C1 segment of cervical spinal cord (tissue), 14 donors: ENCODE measurements at regions not wholly inside any gene's neighbourhood (a gene's known extent, or its start where the extent isn't known, plus 50 kb on each side); places are given as distances from the start of the nearest gene placed in this dataset.
"Not testable (repeated sequence)": the region's sequence is repeated elsewhere in the genome, so short reads cannot be mapped to it uniquely, and the experiment has no call there.

Experiments used
- DNase-seq, 14 donors: peaks; one replicate each; lab custom pipeline; 2025; lab: John Stamatoyannopoulos, UW

DNA sequence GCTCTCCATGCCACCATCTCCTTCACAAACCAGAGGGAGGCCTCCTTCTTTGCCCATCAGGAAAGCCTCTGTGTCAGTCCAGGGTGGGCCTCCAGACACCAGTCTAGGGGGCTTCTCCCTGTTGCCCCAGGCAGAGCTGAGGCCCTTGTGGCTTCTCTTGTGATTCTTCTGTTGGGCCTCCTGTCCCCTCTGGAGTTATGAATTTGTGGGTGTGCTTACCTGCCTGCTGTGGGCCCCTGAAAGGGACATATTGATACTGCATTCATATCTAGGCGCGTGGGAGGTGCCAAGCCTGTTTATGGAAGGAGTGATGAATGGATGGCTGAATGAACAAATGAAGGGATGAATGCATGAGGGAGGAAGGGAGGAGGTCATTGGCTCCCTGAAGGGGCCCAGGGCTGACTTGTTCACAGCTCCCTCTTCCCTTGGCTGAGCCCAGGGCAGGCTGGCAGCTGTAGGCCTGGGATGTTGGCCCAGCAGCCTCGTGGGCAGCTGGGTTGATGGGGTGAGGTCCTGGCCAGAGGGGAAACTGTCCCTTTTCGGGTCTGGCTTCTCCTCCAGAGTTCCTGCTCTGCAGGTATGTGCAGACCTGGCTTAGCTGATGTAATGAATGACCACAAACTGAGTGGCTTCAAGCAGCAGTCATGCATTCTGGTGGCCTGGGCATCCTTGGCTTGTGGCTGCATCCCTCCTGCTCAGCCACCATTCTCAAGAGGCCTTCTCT is 195.4 kb downstream of the GOLGA6L6 start:
- DNase-seq = no peak

DNA sequence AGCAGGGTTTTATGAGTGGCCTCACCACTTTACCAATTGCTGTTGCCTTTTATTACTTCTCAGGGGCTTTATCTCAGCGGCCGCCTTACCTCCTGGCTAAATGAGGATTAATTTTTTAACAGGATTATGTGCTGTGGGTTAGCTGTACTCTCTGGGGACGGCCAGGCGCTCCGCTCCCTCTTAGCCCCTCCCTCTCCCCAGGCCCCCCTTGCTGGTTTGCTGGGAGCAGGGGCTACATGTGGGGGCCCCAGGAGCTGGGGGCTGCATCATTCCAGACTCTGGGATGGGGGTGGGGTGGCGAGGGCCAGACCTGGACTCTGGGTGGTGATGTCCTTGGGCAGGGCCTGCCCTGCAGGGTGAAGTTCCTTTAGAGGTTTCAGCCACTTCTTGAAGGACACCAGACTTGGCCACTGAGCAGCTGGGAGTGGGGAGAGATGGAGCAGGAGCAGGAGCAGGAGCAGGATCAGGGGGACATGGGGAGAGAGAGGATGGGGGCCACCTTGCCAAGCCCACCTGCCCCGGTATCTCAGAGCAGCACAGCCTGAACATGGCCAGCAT is 196.1 kb downstream of the GOLGA6L6 start:
- DNase-seq = no peak

DNA sequence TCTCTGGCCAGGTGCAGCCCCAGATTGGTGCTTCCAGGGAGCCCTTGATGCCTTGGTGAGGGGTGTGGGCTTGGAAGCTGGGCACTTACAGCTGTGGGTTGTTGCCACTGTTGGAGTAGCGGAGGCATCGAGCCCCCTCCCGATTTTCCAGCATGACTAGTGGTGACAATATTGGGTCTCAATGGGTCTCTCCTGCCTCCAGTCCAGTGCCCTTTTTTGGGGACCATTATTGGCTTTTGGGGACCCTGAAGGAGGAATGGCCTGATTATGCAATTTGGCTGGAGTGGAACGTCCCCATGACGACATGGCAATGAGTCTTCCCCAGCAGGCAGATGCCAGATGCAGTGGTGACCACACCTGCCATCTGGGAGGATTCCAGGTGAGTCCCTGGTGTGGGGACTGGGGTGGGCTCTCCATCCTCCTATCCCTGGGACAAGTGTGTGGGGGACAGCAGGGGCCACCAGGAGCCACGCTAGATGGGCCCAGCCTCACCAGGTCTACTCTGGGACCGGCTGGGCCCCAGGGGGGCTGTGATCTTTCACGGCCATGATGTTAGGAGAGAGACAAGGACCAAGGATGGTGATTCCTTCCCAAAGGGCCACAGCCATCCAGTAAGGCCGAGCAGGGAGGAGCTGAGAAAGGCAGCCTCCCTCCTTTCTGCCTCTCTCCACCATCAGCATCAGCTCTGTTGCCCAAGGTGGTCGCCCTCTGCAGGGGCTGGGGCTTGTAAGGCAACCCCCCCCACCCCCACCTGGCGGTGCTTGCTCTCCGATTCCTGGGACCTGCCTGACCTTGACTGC is 196.8 kb downstream of the GOLGA6L6 start:
- no peak for DNase-seq

DNA sequence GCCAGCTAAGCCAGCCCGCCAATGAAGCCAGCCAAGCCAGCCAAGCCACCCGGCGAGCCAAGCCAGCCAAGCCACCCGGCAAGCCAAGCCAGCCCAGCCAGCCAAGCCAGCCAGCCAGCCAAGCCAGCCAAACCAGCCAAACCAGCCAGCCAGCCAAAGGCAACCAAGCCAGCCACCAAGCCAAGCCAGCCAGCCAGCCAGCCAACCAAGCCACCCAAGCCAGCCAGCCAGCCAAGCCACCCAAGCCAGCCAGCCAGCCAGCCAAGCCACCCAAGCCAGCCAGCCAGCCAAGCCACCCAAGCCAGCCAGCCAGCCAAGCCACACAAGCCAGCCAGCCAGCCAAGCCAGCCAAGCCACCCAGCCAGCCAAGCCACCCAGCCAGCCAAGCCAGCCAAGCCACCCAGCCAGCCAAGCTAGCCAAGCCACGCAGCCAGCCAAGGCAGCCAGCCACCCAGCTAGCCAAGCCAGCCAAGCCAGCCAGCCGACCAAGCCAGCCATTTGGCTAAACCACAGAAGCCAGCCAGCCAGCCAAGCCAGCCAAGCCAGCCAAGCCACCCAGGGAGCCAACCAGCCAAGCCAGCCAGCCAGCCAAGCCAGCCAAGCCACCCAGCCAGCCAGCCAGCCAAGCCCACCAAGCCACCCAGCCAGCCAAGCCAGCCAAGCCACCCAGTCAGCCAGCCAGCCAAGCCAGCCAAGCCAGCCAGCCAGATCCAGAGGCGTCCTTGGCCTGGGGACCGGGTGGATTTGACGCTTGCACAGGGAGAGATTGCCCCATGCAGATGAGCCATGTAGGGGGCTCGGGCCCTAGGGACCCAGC is 198.0 kb downstream of the GOLGA6L6 start:
- not testable (repeated sequence) for DNase-seq

DNA sequence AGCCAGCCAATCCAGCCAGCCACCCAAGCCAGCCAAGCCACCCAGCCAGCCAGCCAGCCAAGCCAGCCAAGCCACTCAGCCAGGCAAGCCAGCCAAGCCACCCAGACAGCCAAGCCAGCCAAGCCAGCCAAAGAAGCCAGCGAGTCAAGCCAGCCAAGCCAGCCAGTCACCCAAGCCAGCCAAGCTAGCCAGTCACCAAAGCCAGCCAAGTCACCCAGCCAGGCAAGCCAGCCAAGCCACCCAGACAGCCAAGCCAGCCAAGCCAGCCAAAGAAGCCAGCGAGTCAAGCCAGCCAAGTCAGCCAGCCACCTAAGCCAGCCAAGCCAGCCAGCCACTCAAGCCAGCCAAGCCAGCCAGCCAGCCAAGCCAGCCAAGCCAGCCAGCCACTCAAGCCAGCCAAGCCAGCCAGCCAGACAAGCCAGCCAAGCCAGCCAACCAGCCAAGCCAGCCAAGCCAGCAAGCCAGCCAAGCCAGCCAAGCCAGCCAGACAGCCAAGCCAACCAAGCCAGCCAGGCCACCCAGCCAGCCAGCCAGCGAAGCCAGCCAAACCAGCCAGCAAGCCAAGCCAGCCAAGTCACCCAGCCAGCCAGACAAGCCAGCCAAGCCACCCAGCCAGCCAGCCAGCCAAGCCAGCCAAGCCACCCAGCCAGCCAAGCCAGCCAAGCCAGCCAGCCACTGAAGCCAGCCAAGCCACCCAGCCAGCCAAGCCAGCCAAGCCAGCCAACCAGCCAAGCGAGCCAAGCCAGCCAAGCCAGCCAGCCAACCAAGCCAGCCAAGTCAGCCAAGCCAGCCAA is 198.8 kb downstream of the GOLGA6L6 start:
- DNase-seq = not testable (repeated sequence)

DNA sequence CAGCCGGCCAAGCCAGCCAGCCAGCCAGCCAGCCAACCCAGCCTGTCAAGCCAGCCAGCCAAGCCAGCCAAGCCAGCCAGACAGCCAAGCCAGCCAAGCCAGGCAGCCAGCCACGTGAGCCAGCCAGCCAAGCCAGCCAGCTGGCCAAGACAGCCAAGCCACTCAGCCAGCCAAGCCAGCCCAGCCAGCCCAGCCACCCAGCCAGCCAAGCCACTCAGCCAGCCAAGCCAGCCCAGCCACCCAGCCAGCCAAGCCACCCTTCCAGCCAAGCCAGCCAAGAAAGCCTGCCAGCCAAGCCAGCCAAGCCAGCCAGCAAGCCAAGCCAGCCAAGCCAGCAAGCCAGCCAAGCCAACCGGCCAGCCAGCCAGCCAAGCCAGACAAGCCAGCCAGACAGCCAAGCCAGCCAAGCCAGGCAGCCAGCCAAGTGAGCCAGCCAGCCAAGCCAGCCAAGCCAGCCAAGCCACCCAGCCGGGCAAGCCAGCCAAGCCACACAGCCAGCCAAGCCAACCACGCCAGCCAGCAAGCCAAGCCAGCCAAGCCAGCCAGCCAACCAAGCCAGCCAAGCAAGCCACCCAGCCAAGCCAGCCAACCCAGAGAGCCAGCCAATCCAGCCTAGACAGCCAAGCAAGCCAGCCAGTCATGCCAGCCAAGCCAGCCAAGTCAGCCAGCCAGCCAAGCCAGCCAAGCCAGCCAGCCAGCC is 199.5 kb downstream of the GOLGA6L6 start:
- no peak for DNase-seq

DNA sequence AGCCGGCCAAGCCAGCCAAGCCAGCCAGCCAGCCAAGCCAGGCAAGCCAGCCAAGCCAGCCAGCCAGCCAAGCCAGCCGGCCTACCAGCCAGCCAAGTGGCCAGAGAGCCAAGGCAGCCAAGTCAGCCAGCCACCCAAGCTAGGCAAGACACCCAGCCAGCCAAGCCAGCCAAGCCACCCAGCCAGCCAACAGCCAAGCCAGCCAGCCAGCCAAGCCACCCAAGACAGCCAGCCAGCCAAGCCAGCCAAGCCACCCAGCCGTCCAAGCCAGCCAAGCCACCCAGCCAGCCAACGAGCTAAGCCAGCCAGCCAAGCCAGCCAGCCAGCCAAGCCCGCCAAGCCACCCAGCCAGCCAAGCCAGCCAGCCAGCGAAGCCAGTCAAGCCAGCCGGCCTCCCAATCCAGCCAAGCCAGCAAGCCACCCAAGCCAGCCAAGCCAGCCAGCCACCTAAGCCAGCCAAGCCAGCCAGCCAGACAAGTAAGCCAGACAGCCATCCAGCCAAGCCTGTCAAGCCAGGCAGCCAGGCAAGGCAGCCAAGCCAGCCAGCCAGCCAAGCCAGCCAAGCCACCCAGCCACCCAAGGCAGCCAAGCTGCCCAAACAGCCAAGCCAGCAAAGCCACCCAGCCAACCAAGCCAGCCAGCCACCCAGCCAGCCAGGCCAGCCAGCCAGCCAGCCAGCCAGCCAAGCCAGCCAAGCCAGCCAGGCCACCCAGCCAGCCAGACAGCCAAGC is 200.5 kb downstream of the GOLGA6L6 start:
- no peak for DNase-seq

DNA sequence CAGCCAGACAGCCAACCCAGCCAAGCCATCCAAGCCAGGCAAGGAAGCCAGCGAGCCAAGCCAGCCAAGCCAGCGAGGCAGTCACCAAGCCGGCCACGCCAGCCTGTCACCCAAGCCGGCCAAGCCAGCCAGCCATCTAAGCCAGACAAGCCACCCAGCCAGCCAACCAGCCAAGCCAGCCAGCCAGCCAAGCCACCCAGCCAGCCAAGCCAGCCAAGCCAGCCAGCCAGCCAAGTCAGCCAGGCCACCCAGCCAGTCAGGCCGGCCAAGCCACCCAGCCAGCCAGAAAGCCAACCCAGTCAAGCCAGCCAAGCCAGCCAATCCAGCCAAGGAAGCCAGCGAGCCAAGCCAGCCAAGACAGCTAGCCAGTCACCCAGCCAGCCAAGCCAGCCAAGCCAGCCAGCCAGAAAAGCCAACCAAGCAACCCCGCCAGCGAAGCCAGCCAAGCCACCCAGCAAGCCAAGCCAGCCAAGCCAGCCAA is 201.2 kb downstream of the GOLGA6L6 start:
- no peak for DNase-seq

DNA sequence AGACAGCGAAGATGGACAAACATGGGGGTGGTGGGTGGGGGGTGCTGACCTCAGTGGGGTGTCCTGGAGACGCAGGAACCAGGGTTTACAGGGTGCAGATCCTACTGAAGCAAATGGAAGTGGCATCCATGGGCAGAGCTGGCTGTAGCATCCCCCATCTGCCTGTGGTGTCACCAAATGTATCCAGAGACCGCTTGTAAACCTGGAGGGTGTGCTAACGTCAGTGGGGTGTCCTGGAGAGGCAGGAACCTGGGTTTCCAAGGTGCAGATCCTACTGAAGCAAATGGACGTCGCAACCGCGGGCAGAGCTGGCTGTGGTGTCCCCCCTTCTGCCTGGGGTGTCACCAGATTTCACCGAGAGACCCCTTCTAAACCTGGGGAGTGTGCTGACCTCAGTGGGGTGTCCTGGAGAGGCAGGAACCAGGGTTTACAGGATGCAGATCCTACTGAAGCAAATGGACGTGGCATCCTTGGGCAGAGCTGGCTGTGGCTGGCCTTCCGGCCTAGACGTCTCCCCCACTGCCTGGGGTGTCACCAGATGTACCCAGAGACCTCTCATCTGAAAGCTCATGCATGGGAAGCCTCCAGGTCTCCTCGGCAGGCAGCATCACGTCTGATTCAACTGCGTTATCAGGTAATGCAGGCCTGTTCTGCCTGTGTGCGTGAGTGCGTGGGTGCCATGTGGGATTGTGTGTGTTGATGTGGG is 202.4 kb downstream of the GOLGA6L6 start:
- not testable (repeated sequence) for DNase-seq

DNA sequence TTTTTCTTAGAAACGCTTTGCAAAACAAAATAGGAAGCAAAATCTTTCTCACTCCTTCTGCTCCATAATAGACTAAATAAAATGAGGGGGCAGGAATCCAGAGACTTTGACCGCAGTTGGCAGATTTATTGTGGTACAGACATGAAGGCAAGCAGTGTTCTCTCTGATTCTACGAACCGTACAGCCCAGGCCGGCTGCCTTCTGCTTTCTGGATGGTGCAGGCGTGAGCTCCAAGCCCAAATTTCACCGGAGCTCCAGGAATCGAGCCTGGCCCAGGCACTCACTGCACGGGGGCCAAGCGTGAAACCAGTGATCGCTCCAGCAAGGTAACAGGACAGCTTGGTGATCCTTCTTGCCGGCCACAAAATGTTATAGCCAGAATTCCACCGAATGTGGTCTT is 202.9 kb downstream of the GOLGA6L6 start:
- DNase-seq = not testable (repeated sequence)

DNA sequence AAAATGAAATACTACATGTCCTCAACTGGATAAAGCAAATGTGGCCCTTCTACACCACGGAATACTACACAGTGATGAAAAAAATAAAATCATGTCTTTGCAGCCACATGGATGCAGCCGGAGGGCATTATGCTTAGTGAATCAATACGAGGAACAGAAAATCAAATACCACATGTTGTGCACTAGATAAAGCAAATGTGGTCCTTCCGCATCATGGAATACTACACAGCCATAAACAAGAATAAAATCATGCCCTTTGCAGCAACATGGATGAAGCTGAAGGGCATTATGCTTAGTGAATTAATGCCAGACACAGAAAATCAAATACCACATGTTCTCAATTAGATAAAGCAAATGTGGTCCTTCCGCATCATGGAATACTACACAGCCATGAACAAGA is 204.4 kb downstream of the GOLGA6L6 start:
- not testable (repeated sequence) for DNase-seq

DNA sequence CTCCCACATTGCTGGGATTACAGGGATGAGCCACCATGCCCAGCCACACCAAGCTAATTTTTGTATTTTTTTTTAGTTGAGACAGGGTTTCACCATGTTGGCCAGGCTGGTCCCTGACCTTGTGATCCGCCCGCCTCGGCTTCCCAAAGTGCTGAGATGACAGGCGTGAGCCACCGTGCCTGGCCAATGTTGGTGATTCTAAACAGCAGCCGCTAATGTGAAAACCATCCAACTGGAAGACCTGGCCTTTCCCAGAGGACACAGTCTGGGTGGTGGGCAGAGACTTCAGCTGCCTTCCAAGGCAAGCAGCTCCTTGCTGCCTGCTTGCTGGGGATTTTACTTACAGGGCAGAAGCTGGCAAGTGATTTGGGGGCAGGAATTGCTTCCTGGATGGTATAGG is 207.1 kb downstream of the GOLGA6L6 start:
- DNase-seq = not testable (repeated sequence)

DNA sequence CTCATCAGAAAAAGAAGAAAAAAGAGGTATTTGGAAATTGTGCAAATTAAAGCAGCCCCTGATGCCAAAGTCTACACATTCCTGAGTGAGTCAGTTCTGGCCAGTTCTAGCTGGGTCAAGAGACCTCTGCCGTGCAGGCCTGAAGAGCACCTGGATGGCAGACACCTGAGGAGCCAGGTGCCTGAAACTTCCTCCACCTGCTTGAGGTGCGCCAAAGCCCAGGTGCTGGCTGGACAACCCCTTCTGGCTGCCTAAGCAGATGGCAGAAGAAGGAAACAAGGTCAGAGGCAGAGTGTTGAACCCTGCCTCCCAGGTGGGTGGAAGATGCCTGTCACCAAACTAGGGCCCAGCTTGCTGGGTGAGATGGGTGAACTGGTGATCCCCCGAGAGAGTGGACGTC is 215.8 kb downstream of the GOLGA6L6 start:
- not testable (repeated sequence) for DNase-seq

DNA sequence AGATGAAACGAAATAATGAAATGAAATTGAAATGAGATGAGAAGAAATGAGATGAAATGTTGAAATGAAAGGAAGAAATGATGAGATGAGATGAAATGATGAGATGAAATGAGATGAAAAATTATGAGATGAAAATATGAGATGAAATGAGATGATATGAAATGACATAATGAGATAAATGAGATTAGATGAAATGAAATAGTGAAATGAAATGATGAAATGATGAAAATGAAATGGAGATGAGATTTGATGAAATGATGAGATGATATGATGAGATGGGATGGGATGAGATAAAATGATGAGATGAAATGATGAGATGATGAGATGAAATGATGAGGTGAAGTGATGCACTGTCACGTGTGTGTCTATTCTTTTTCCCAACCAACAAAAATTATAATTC is 224.5 kb downstream of the GOLGA6L6 start:
- DNase-seq = not testable (repeated sequence)

DNA sequence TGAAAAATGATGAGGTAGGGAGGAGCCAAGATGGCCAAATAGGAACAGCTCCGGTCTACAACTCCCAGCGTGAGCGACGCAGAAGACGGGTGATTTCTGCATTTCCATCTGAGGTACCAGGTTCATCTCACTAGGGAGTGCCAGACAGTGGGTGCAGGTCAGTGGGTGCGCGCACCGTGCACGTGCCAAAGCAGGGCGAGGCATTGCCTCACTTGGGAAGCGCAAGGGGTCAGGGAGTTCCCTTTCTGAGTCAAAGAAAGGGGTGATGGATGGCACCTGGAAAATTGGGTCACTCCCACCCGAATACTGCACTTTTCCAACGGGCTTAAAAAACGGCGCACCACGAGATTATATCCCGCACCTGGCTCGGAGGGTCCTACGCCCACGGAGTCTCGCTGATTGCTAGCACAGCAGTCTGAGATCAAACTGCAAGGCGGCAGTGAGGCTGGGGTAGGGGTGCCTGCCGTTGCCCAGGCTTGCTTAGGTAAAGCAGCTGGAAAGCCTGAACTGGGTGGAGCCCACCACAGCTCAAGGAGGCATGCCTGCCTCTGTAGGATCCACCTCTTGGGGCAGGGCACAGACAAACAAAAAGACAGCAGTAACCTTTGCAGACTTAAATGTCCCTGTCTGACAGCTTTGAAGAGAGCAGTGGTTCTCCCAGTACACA is 230.5 kb downstream of the GOLGA6L6 start:
- not testable (repeated sequence) for DNase-seq

DNA sequence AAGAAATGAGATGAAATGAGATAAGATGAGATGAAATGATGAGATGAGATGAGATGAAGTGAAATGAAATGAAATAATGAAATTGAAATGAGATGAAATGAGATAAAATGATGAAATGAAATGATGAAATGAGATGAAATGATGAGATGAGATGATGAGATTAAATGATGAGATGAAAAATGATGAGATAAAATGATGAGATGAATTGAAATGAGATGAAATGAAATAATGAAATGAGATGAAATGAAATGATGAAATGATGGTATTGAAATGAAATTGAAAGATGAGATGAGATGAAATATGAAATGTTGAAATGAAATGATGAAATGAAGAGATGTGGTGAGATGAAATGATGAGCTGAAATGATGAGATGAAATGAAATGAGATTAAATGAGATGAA is 231.0 kb downstream of the GOLGA6L6 start:
- no peak for DNase-seq

DNA sequence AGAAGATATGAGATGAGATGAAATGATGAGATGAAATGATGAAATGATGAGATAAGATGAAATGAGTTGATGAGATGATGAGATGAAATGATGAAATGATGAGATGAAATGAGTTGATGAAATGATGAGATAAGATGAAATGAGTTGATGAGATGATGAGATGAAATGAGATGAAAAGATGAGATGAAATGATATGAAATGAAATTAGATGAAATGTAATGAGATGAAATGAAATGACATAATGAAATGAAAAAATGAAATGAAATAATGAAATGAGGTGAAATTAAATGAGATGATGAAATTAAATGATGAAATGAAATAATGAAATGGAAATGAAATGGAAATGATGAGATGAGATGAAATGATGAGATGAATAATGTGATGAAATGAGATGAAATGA is 231.6 kb downstream of the GOLGA6L6 start:
- not testable (repeated sequence) for DNase-seq

DNA sequence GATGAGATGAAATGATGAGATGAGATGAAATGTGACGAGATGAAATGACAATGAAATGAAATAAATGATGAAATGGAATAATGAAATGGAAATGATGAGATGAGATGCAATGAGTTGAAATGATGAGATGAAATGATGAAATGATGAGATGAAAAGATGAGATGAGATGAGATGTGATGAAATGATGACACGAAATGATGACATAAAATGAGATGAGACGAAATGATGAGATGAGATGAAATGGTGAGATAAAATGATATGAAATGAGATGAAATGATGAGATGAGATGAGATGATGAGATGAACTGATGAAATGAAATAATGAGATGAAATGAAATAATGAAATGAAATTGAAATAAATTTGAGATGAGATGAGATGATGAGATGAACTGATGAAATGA is 232.2 kb downstream of the GOLGA6L6 start:
- DNase-seq = not testable (repeated sequence)
